ENCODE measurements at regions not wholly inside any gene's neighbourhood (a gene's known extent, or its start where the extent isn't known, plus 50 kb on each side); places are given as distances from the start of the nearest gene placed in this dataset.

- TF ChIP-seq CTCF (IDR thresholded peaks at IDR 0.05) = no peak
- TF ChIP-seq EZH2 (IDR thresholded peaks at IDR 0.05; ENCODE audit: borderline replicate concordance, insufficient read depth, low read depth, low read length, poor library complexity, severe bottlenecking) = no peak
- H3K9me3 ChIP-seq (ENCODE audit: control extremely low read depth in 1 of 3, control insufficient read depth in 2 of 3, insufficient read depth in 1 of 3, low read length in 2 of 3) = peaks cover 0 to 5% (median 0%) of the 10 kb centered on the region in 3 donors
- no peak overlapping the region for H3K4me3 ChIP-seq (ENCODE audit: control extremely low read depth in 1 of 5, extremely low read depth in 1 of 5, insufficient read depth in 1 of 5, low read depth in 2 of 5, low read length in 4 of 5)
- H3K4me1 Mint-ChIP-seq = no peaks in the 10 kb centered on the region
- POLR2A ChIA-PET = no interaction called here
- no peak overlapping the region for H3K27ac ChIP-seq (ENCODE audit: low read length in 2 of 2)
- no peak overlapping the region for H3K4me2 ChIP-seq (replicated peaks; ENCODE audit: low read depth, low read length, poor library complexity, severe bottlenecking)
- peaks cover 9% of the 10 kb centered on the region for H3K27me3 Mint-ChIP-seq
- no peaks in the 10 kb centered on the region for H3K27me3 ChIP-seq (replicated peaks in 1 of 4; ENCODE audit: control extremely low read depth in 1 of 4, control insufficient read depth in 3 of 4, insufficient read depth in 4 of 4, low read length in 3 of 4)
- H3K9me3 Mint-ChIP-seq (ENCODE audit: insufficient read depth) = no peaks in the 10 kb centered on the region
- no peak overlapping the region for H3K4me3 Mint-ChIP-seq
- H3K27ac Mint-ChIP-seq = no peak overlapping the region
- H3K9ac ChIP-seq (ENCODE audit: low read length) = no peak overlapping the region
- DNase-seq = no peak
- H3K4me1 ChIP-seq (ENCODE audit: control insufficient read depth in 2 of 2, insufficient read depth in 2 of 2, low read length in 2 of 2) = no peaks in the 10 kb centered on the region
- intact Hi-C loops (cut with micrococcal nuclease) = no loop called here
- WGBS (ENCODE audit: insufficient coverage) = 94% methylated on average over 12 of the region's 14 CpGs
- H2AFZ ChIP-seq (ENCODE audit: insufficient read depth, low read depth, low read length, poor library complexity, severe bottlenecking) = no peak overlapping the region
- H3K36me3 ChIP-seq (replicated peaks in 1 of 2; ENCODE audit: control extremely low read depth in 1 of 2, control insufficient read depth in 1 of 2, extremely low read depth in 1 of 2, insufficient read depth in 2 of 2, low read length in 1 of 2) = no peaks in the 10 kb centered on the region
- CTCF ChIA-PET = no interaction called here
- H4K20me1 ChIP-seq (ENCODE audit: control insufficient read depth, insufficient read depth, low read length, poor library complexity, severe bottlenecking) = no peaks in the 10 kb centered on the region
- no peak for ATAC-seq (ENCODE audit: low read depth)
- no peaks in the 10 kb centered on the region for H3K79me2 ChIP-seq (ENCODE audit: control insufficient read depth, insufficient read depth, low read length)
These were observed 250.1 kb downstream of the TBXT start for GRCh38 chr6:165917576-165917975.

- no peak for TF ChIP-seq EZH2 (IDR thresholded peaks at IDR 0.05; ENCODE audit: borderline replicate concordance, insufficient read depth, low read depth, low read length, poor library complexity, severe bottlenecking)
- TF ChIP-seq CTCF (IDR thresholded peaks at IDR 0.05) = no peak
- Histone ChIP-seq H3K4me3 (ENCODE audit: control extremely low read depth in 1 of 5, extremely low read depth in 1 of 5, insufficient read depth in 1 of 5, low read depth in 2 of 5, low read length in 4 of 5) (no peak overlapping the region), H4K20me1 (ENCODE audit: control insufficient read depth, insufficient read depth, low read length, poor library complexity, severe bottlenecking) (no peaks in the 10 kb centered on the region), H3K79me2 (ENCODE audit: control insufficient read depth, insufficient read depth, low read length) (no peaks in the 10 kb centered on the region), H2AFZ (ENCODE audit: insufficient read depth, low read depth, low read length, poor library complexity, severe bottlenecking) (no peak overlapping the region), H3K36me3 (replicated peaks in 1 of 2; ENCODE audit: control extremely low read depth in 1 of 2, control insufficient read depth in 1 of 2, extremely low read depth in 1 of 2, insufficient read depth in 2 of 2, low read length in 1 of 2) (no peaks in the 10 kb centered on the region), H3K27ac (ENCODE audit: low read length in 2 of 2) (no peak overlapping the region), H3K9me3 (ENCODE audit: control extremely low read depth in 1 of 3, control insufficient read depth in 2 of 3, insufficient read depth in 1 of 3, low read length in 2 of 3) (peaks cover 0 to 7% (median 0%) of the 10 kb centered on the region in 3 donors), H3K9ac (ENCODE audit: low read length) (no peak overlapping the region), H3K27me3 (replicated peaks in 1 of 4; ENCODE audit: control extremely low read depth in 1 of 4, control insufficient read depth in 3 of 4, insufficient read depth in 4 of 4, low read length in 3 of 4) (no peaks in the 10 kb centered on the region), H3K4me2 (replicated peaks; ENCODE audit: low read depth, low read length, poor library complexity, severe bottlenecking) (no peak overlapping the region), H3K4me1 (ENCODE audit: control insufficient read depth in 2 of 2, insufficient read depth in 2 of 2, low read length in 2 of 2) (no peaks in the 10 kb centered on the region)
- Mint-ChIP-seq H3K9me3 (ENCODE audit: insufficient read depth) (no peaks in the 10 kb centered on the region), H3K4me1 (no peaks in the 10 kb centered on the region), H3K27ac (no peak overlapping the region), H3K4me3 (no peak overlapping the region), H3K27me3 (no peaks in the 10 kb centered on the region)
- ChIA-PET POLR2A (no interaction called here), CTCF (no interaction called here)
- 89% methylated on average over 9 of the region's 10 CpGs for WGBS (ENCODE audit: insufficient coverage)
- intact Hi-C loops (cut with micrococcal nuclease) = no loop called here
- ATAC-seq (ENCODE audit: low read depth) (no peak), DNase-seq (no peak)
These were observed 252.2 kb upstream of the PDE10A start for GRCh38 chr6:165915022-165915770.

Measured in B cell (primary cell).